ENCODE measurements at regions not wholly inside any gene's neighbourhood (a gene's known extent, or its start where the extent isn't known, plus 50 kb on each side); places are given as distances from the start of the nearest gene placed in this dataset.
A peak's percentile ranks its signal among the peaks of the same experiment; 100 is the strongest.

GRCh38 chr21:27362249-27362648, 395.4 kb upstream of the ADAMTS5 start:
- no TSS peak for BruUV-seq (replicated peaks)
- Histone ChIP-seq H3K27me3 (ENCODE audit: control insufficient read depth in 2 of 2, insufficient read depth in 2 of 2, low read length in 2 of 2) (no peaks in the 10 kb centered on the region), H3K4me1 (ENCODE audit: control insufficient read depth, extremely low read depth, insufficient read depth, low read length) (no peaks in the 10 kb centered on the region), H3K9me3 (replicated peaks; ENCODE audit: control insufficient read depth, insufficient read depth, low read length) (no peaks in the 10 kb centered on the region), H3K9me1 (replicated peaks; ENCODE audit: control insufficient read depth, extremely low read depth, insufficient read depth, low read length) (no peaks in the 10 kb centered on the region), H3K9ac (replicated peaks; ENCODE audit: extremely low read depth, insufficient read depth, low read length) (no peak overlapping the region), H3K4me3 (replicated peaks in 1 of 3; ENCODE audit: insufficient read depth in 1 of 3, low read depth in 1 of 3, low read length in 3 of 3) (no peak overlapping the region), H2AFZ (ENCODE audit: low read depth, low read length) (no peak overlapping the region), H3K79me2 (ENCODE audit: control insufficient read depth, insufficient read depth, low read length) (no peaks in the 10 kb centered on the region), H4K20me1 (replicated peaks; ENCODE audit: control insufficient read depth, extremely low read depth, insufficient read depth, low read length) (no peaks in the 10 kb centered on the region), H3K36me3 (ENCODE audit: control insufficient read depth in 2 of 2, extremely low read depth in 1 of 2, insufficient read depth in 2 of 2, low read length in 2 of 2) (no peaks in the 10 kb centered on the region), H3K27ac (ENCODE audit: insufficient read depth, low read depth, low read length) (no peak overlapping the region), H3K4me2 (ENCODE audit: insufficient read depth, low read length) (no peak overlapping the region)
- TF ChIP-seq POLR2AphosphoS5 (IDR thresholded peaks at IDR 0.05; ENCODE audit: insufficient read depth, low read depth, low read length): no peak
- TF ChIP-seq FOS (IDR thresholded peaks at IDR 0.05; ENCODE audit: borderline replicate concordance, insufficient read depth, low read length): no peak
- ChIA-PET POLR2A (no interaction called here), CTCF (interaction anchor here (1.2 to 3.6 kb wide), 3 partner anchors 10 to 338 kb away, joined by 3 to 25 read pairs (median 3); no protein-coding TSS in a partner anchor)
- dilution Hi-C loops (cut with MboI; ENCODE audit: extremely low pct_ligation_motif_present, low sequenced_read_pairs) (no loop called here), intact Hi-C loops (cut with micrococcal nuclease) (loop anchor here (10.0 kb wide), 1 partner anchor 203 kb away; no protein-coding TSS in a partner anchor)
- FAIRE-seq: no peak
- peak; percentile 23 for DNase-seq (ENCODE audit: low read depth, low spot score)

GRCh38 chr21:27359141-27359540, 392.3 kb upstream of the ADAMTS5 start:
- CTCF ChIA-PET: interaction anchor here (1.9 kb wide), 1 partner anchor 11 kb away, joined by 4 read pairs; no protein-coding TSS in a partner anchor
- Histone ChIP-seq H3K9ac (replicated peaks; ENCODE audit: extremely low read depth, insufficient read depth, low read length) (no peak overlapping the region), H3K9me3 (replicated peaks; ENCODE audit: control insufficient read depth, insufficient read depth, low read length) (no peaks in the 10 kb centered on the region), H3K27me3 (ENCODE audit: control insufficient read depth in 2 of 2, insufficient read depth in 2 of 2, low read length in 2 of 2) (no peaks in the 10 kb centered on the region), H3K4me2 (ENCODE audit: insufficient read depth, low read length) (no peak overlapping the region), H3K4me1 (ENCODE audit: control insufficient read depth, extremely low read depth, insufficient read depth, low read length) (no peaks in the 10 kb centered on the region), H3K79me2 (ENCODE audit: control insufficient read depth, insufficient read depth, low read length) (no peaks in the 10 kb centered on the region), H3K9me1 (replicated peaks; ENCODE audit: control insufficient read depth, extremely low read depth, insufficient read depth, low read length) (no peaks in the 10 kb centered on the region), H4K20me1 (replicated peaks; ENCODE audit: control insufficient read depth, extremely low read depth, insufficient read depth, low read length) (no peaks in the 10 kb centered on the region), H3K4me3 (replicated peaks in 1 of 3; ENCODE audit: insufficient read depth in 1 of 3, low read depth in 1 of 3, low read length in 3 of 3) (no peak overlapping the region), H2AFZ (ENCODE audit: low read depth, low read length) (no peak overlapping the region), H3K27ac (ENCODE audit: insufficient read depth, low read depth, low read length) (no peak overlapping the region), H3K36me3 (ENCODE audit: control insufficient read depth in 2 of 2, extremely low read depth in 1 of 2, insufficient read depth in 2 of 2, low read length in 2 of 2) (no peaks in the 10 kb centered on the region)
- no TSS peak for BruUV-seq (replicated peaks)
- DNase-seq (ENCODE audit: low read depth, low spot score): no peak
- FAIRE-seq: no peak
- dilution Hi-C loops (cut with MboI; ENCODE audit: extremely low pct_ligation_motif_present, low sequenced_read_pairs) (no loop called here), intact Hi-C loops (cut with micrococcal nuclease) (no loop called here)
- TF ChIP-seq MAX (IDR thresholded peaks at IDR 0.05; ENCODE audit: insufficient read depth, insufficient read length) (no peak), GATA2 (IDR thresholded peaks at IDR 0.05; ENCODE audit: insufficient read depth, insufficient read length, low read depth, low read length) (no peak), JUN (IDR thresholded peaks at IDR 0.05; ENCODE audit: borderline replicate concordance, insufficient read depth, insufficient read length, low read depth) (no peak)
- POLR2A ChIA-PET: no interaction called here
